ENCODE measurements at regions not wholly inside any gene's neighbourhood (a gene's known extent, or its start where the extent isn't known, plus 50 kb on each side); places are given as distances from the start of the nearest gene placed in this dataset.

DNA sequence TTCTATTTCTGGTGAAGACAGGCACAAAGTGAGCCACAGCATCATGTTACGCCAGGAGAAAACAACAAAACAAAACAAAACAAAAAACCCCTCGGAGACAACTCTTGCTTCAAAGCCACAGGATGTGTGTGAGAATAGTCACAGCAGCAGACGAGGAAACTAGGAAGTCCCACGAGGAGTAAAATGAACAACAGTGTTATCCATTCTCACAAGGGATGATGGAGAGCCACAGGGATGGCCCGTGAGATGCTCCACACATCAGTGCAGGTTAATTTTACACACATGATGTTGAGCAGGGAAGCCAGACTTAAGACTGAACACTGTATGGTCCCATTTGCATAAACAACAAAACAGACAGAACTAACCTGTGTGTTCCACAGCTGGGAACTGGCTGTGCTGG is 128.5 kb upstream of the TMEM18 start:
- TF ChIP-seq CTCF (IDR thresholded peaks at IDR 0.05; ENCODE audit: low read length) = no peak
- no peak for TF ChIP-seq EZH2 (optimal IDR thresholded peaks at IDR 0.05; ENCODE audit: low read depth, low read length)

Data from MM.1S (cell line).